ENCODE measurements at regions not wholly inside any gene's neighbourhood (a gene's known extent, or its start where the extent isn't known, plus 50 kb on each side); places are given as distances from the start of the nearest gene placed in this dataset.

DNA sequence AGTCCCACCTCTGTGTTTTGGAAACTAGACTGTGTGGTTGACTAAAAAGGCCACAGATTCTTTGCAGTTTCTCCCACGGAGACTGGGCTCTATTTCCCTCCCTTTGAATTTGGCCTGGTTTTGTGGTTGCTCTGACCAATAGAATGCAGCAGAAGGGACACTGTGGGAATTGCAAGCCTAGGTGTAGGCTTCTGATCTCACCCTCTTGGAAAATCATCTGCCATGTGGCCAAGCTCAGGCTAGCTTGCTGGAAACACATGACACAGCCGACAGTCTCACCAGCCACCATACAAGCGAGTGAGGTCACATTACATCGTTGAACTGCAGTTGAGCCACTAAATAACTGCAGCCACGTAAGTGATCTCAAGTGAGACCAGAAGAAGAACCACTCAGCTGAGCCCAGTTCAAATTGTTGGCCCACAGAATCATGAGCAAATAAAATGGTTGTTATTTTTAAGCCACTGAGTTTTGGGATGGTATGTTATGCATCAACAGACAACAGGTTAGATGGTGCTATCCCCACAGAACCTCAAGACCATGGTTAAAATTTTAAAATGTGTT, 319.1 kb upstream of the MEX3C start:
- 53% methylated on average over 5 of the region's 5 CpGs for WGBS (ENCODE audit: missing lambda C conversion rate)
- CTCF ChIA-PET = no interaction called here

DNA sequence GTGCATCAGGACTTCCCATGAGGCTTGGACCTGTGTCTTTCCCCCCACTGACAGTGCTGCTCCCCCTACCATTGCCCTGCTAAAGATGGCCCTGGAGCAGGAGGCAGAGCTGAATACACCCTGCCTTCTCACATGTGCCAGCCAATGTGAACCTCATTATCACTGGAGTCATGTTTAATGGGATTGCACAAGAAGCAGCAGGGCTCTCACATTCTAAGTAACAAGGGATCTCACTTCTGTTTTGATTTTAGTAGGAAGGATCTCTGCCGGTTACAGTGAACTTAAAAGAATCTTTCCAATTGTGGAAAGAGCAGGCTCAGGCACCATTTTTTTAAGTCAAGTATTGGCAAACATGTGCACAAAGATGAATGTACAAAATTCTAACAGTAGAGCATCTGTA, 322.1 kb upstream of the MEX3C start:
- no peak overlapping the region for H3K27ac ChIP-seq
- DNase-seq (ENCODE audit: low read depth in 1 of 2, low spot score in 1 of 2) (no peak), FAIRE-seq (no peak), ATAC-seq (no peak)
- no peaks in the 10 kb centered on the region for H3K9me3 ChIP-seq
- H3K4me2 ChIP-seq = no peak overlapping the region
- H3K4me3 ChIP-seq = no peak overlapping the region
- CTCF ChIA-PET = no interaction called here
- POLR2A ChIA-PET = no interaction called here
- TF ChIP-seq, protein P1, sequence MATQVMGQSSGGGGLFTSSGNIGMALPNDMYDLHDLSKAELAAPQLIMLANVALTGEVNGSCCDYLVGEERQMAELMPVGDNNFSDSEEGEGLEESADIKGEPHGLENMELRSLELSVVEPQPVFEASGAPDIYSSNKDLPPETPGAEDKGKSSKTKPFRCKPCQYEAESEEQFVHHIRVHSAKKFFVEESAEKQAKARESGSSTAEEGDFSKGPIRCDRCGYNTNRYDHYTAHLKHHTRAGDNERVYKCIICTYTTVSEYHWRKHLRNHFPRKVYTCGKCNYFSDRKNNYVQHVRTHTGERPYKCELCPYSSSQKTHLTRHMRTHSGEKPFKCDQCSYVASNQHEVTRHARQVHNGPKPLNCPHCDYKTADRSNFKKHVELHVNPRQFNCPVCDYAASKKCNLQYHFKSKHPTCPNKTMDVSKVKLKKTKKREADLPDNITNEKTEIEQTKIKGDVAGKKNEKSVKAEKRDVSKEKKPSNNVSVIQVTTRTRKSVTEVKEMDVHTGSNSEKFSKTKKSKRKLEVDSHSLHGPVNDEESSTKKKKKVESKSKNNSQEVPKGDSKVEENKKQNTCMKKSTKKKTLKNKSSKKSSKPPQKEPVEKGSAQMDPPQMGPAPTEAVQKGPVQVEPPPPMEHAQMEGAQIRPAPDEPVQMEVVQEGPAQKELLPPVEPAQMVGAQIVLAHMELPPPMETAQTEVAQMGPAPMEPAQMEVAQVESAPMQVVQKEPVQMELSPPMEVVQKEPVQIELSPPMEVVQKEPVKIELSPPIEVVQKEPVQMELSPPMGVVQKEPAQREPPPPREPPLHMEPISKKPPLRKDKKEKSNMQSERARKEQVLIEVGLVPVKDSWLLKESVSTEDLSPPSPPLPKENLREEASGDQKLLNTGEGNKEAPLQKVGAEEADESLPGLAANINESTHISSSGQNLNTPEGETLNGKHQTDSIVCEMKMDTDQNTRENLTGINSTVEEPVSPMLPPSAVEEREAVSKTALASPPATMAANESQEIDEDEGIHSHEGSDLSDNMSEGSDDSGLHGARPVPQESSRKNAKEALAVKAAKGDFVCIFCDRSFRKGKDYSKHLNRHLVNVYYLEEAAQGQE (IDR thresholded peaks at IDR 0.05) = no peak
- TF ChIP-seq, protein P2, sequence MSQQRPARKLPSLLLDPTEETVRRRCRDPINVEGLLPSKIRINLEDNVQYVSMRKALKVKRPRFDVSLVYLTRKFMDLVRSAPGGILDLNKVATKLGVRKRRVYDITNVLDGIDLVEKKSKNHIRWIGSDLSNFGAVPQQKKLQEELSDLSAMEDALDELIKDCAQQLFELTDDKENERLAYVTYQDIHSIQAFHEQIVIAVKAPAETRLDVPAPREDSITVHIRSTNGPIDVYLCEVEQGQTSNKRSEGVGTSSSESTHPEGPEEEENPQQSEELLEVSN (IDR thresholded peaks at IDR 0.05; ENCODE audit: borderline replicate concordance, low read depth) = no peak
- TF ChIP-seq ESRRA (IDR thresholded peaks at IDR 0.05; ENCODE audit: borderline replicate concordance, low read length) (no peak), RCOR1 (IDR thresholded peaks at IDR 0.05; ENCODE audit: low read depth, low read length) (no peak), ZSCAN20 (CRISPR knock-in tag; IDR thresholded peaks at IDR 0.05) (no peak), HDAC2 (IDR thresholded peaks at IDR 0.05) (no peak), CBX8 (IDR thresholded peaks at IDR 0.05) (no peak), HOXB13 (CRISPR knock-in tag; IDR thresholded peaks at IDR 0.05; ENCODE audit: low read depth) (no peak), RNF2 (IDR thresholded peaks at IDR 0.05; ENCODE audit: borderline replicate concordance, low read depth) (no peak), TP53 (CRISPR knock-in tag; IDR thresholded peaks at IDR 0.05) (no peak), RAD21 (conservative IDR thresholded peaks at IDR 0.05 in 1 of 2, IDR thresholded peaks at IDR 0.05 in 1 of 2) (no peak), SMC3 (IDR thresholded peaks at IDR 0.05) (no peak), PHF8 (IDR thresholded peaks at IDR 0.05; ENCODE audit: borderline replicate concordance, low read depth) (no peak), JUN (IDR thresholded peaks at IDR 0.05) (no peak), NFE2L2 (conservative IDR thresholded peaks at IDR 0.05; ENCODE audit: low read length) (no peak), FOXS1 (CRISPR knock-in tag; IDR thresholded peaks at IDR 0.05) (no peak), KDM5A (IDR thresholded peaks at IDR 0.05) (no peak), MYC (IDR thresholded peaks at IDR 0.05; ENCODE audit: borderline replicate concordance, low read length) (no peak)
- TF ChIP-seq, protein P3, sequence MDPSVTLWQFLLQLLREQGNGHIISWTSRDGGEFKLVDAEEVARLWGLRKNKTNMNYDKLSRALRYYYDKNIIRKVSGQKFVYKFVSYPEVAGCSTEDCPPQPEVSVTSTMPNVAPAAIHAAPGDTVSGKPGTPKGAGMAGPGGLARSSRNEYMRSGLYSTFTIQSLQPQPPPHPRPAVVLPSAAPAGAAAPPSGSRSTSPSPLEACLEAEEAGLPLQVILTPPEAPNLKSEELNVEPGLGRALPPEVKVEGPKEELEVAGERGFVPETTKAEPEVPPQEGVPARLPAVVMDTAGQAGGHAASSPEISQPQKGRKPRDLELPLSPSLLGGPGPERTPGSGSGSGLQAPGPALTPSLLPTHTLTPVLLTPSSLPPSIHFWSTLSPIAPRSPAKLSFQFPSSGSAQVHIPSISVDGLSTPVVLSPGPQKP (IDR thresholded peaks at IDR 0.05; ENCODE audit: low read depth, low read length) = no peak
- H3K4me1 ChIP-seq = no peaks in the 10 kb centered on the region
- WGBS (ENCODE audit: missing lambda C conversion rate) = 91% methylated on average over 1 of the region's 1 CpG

More for the DNA sequence above, 319.1 kb upstream of the MEX3C start:
- POLR2A ChIA-PET = no interaction called here
- no peak overlapping the region for H3K4me2 ChIP-seq
- no peak for FAIRE-seq
- H3K4me1 ChIP-seq = peaks cover 5% of the 10 kb centered on the region; the same call in 2 of the 3 replicates
- H3K9me3 ChIP-seq = no peaks in the 10 kb centered on the region
- no peak overlapping the region for H3K27ac ChIP-seq
- H3K4me3 ChIP-seq = no peak overlapping the region
- TF ChIP-seq POLR2AphosphoS2 (conservative IDR thresholded peaks at IDR 0.05; ENCODE audit: low read length) (no peak), EHF (CRISPR knock-in tag; IDR thresholded peaks at IDR 0.05) (no peak), RCOR1 (IDR thresholded peaks at IDR 0.05; ENCODE audit: low read depth, low read length) (no peak), FOSL2 (IDR thresholded peaks at IDR 0.05) (no peak), FOSL2 (CRISPR knock-in tag; IDR thresholded peaks at IDR 0.05) (no peak), BHLHE40 (IDR thresholded peaks at IDR 0.05; ENCODE audit: low read depth, low read length) (no peak)
- TF ChIP-seq, protein P4, sequence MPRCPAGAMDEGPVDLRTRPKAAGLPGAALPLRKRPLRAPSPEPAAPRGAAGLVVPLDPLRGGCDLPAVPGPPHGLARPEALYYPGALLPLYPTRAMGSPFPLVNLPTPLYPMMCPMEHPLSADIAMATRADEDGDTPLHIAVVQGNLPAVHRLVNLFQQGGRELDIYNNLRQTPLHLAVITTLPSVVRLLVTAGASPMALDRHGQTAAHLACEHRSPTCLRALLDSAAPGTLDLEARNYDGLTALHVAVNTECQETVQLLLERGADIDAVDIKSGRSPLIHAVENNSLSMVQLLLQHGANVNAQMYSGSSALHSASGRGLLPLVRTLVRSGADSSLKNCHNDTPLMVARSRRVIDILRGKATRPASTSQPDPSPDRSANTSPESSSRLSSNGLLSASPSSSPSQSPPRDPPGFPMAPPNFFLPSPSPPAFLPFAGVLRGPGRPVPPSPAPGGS (IDR thresholded peaks at IDR 0.05) = no peak
- TF ChIP-seq, protein P3 (IDR thresholded peaks at IDR 0.05; ENCODE audit: low read depth, low read length) = no peak
- TF ChIP-seq, protein P5, sequence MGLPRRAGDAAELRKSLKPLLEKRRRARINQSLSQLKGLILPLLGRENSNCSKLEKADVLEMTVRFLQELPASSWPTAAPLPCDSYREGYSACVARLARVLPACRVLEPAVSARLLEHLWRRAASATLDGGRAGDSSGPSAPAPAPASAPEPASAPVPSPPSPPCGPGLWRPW (IDR thresholded peaks at IDR 0.05) = no peak
- no peak for DNase-seq (ENCODE audit: low read depth in 1 of 2, low spot score in 1 of 2)
- ATAC-seq = no peak

Measured in A549 (cell line).